Activated T-cell treated with anti-CD3 and anti-CD28 coated beads, Interleukin-2, amount 50 U/mL, for 24 hours (primary cell): ENCODE measurements at regions not wholly inside any gene's neighbourhood (a gene's known extent, or its start where the extent isn't known, plus 50 kb on each side); places are given as distances from the start of the nearest gene placed in this dataset.

Experiments
- DNase-seq: peaks from one replicate; pipeline ENCODE4 v3.0.0-alpha.2; 2020
- H3K27ac Mint-ChIP-seq: 2 replicates; pipeline ENCODE4 v1.8.0; 2020; ENCODE audit warnings: mild to moderate bottlenecking, mixed read lengths
- H3K27me3 Mint-ChIP-seq: 2 replicates; pipeline ENCODE4 v1.8.0; 2020; ENCODE audit warnings: mixed read lengths
- H3K36me3 Mint-ChIP-seq: 2 replicates; pipeline ENCODE4 v1.8.0; 2020; ENCODE audit warnings: low read depth, mixed read lengths
- H3K4me1 Mint-ChIP-seq: 2 replicates; pipeline ENCODE4 v1.8.0; 2020; ENCODE audit warnings: low read depth, mixed read lengths
- H3K4me3 Mint-ChIP-seq: 2 replicates; pipeline ENCODE4 v1.8.0; 2020; ENCODE audit warnings: mild to moderate bottlenecking, moderate library complexity, mixed read lengths
- H3K9me3 Mint-ChIP-seq: 2 replicates; pipeline ENCODE4 v1.8.0; 2020; ENCODE audit warnings: mixed read lengths

DNA sequence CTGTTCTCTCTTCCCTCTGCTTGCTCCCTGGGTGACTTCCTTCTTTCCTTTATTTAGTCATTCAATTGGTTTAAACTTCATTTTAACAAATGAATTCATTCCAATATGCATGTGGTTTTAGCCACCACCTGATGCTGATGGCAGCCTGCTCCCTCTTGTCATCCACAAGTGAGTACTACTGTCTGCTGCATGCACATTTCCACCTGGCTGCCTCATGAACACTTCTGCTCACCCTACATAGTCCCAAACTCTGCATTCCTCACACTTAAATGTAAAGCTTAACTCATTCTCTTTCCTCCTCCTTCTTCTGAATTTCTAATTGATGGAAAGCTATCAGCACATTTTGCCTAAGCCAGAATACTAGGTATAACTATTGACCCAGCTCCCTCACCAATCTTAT is 184.7 kb upstream of the ZNF462 start:
- Mint-ChIP-seq H3K36me3 (no peaks in the 10 kb centered on the region), H3K9me3 (peaks cover 10% of the 10 kb centered on the region), H3K4me3 (no peak overlapping the region), H3K27me3 (no peaks in the 10 kb centered on the region), H3K27ac (no peak overlapping the region), H3K4me1 (no peaks in the 10 kb centered on the region)
- DNase-seq: no peak

DNA sequence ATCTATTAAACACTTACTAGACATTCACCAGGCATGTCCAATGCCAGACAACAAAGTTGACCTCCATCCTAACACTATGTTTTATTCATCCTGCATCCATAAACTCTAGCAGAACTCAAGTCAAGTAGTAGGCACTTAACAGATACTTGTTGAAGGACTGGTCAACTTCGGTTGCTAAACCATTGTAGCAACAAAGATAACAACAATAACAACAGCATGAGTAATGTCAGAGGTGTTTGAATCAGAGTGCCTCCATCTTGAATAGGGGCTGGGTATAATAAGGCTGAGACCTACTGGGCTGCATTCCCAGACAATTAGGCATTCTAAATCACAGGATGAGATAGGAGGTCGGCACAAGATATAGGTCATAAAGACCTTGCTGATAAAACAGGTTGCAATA is 180.5 kb upstream of the ZNF462 start:
- Mint-ChIP-seq H3K4me3 (no peak overlapping the region), H3K4me1 (no peaks in the 10 kb centered on the region), H3K27ac (no peak overlapping the region), H3K36me3 (no peaks in the 10 kb centered on the region), H3K27me3 (no peaks in the 10 kb centered on the region), H3K9me3 (peaks cover 7% of the 10 kb centered on the region)
- no peak for DNase-seq

DNA sequence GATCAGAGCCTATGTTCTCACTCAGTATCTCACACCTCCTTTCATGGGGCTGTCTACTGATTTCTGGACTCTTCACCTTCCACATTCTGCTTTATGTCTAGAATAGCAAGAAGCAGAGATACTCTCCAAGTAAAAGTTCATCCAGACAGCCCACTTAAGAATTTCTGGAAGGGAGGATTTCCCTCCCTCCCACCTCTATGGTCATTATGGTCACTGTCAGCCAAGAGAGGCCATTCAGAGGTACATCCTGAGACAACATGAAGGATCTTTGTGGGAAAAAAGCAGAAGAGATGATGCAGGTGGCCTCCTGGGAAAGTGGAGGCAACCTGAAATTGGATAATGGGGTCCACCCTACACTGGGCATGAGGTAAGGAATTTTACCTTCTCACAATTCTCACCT is 179.5 kb upstream of the ZNF462 start:
- Mint-ChIP-seq H3K4me3 (no peak overlapping the region), H3K27ac (no peak overlapping the region), H3K4me1 (no peaks in the 10 kb centered on the region), H3K9me3 (peaks cover 7% of the 10 kb centered on the region), H3K36me3 (no peaks in the 10 kb centered on the region), H3K27me3 (no peaks in the 10 kb centered on the region)
- no peak for DNase-seq

DNA sequence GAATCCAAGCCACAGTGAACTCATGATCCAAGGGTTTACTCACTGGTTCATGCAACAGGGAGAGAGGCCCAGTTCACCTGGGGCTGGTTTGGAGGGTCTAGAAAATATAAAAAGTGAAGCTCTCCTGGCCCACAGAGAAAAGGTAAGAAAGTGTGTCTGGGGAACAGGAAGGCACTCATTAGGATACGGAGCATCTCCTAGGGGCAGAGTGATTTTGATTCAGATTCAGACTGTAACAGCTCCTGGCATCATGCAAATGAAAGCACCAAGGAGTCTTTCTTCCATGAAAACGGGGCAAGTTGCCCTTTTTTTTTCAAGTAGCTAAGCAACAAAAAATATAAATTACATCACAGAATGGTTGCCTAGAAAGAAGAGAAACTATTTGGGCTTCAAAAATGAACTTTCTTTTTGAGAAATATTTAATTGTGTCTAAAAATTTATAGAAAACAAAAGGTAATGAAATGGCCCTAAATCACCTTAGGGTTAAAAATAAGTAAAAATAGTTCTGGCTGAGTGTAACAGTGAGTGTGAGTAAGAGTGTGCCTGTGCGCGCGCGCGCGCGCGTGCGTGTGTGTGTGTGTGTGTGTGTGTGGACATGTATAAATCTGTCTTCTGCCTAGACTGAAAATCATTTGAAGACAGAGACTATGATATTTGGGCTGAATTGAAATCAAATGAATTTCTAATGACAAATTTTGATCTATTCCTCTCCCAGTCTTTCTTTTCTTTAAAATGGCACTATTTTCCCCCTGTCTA is 177.8 kb upstream of the ZNF462 start:
- no peak overlapping the region for H3K27ac Mint-ChIP-seq
- H3K4me1 Mint-ChIP-seq: no peaks in the 10 kb centered on the region
- H3K9me3 Mint-ChIP-seq: peaks cover 7% of the 10 kb centered on the region
- no peaks in the 10 kb centered on the region for H3K27me3 Mint-ChIP-seq
- no peak overlapping the region for H3K4me3 Mint-ChIP-seq
- DNase-seq: no peak
- no peaks in the 10 kb centered on the region for H3K36me3 Mint-ChIP-seq

DNA sequence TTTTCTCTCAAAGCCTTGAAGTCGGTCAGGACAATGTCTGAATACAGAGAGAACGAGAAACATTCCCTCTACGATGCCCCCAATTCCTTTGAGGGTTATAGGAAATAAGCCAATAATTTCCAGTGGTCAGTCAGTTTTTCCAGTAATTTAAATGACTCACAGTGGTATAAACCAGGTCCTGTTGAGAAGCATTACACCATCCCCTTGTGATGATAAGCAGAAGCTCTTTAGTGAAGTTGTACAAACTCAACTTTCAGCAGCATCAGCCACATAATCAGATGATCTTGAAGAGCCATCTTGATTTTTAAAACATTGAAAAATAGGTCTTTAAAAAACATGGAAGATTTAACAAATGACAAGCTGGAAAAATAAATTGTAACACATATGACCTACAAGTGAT is 173.9 kb upstream of the ZNF462 start:
- Mint-ChIP-seq H3K4me1 (no peaks in the 10 kb centered on the region), H3K36me3 (no peaks in the 10 kb centered on the region), H3K27me3 (no peaks in the 10 kb centered on the region), H3K4me3 (no peak overlapping the region), H3K9me3 (no peaks in the 10 kb centered on the region), H3K27ac (no peak overlapping the region)
- DNase-seq: no peak

DNA sequence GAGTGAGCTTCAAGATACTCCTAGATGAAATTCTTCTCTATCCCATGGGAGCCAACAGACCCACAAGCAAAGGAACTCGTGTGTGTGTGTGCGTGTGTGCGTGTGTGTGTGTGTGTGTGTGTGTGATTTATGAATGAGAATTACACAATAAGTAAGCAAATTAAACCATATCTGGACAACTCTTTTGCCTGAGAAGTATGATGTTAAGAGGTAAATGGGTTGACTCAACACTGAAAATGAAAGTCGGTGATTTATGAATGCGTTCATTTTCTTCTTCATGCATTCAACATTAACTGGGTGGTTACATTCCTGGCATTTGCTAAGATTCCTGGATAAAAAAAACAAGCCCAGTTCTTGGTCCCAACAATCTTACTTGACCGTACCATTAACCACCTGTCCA is 171.3 kb upstream of the ZNF462 start:
- DNase-seq: no peak
- Mint-ChIP-seq H3K27me3 (no peaks in the 10 kb centered on the region), H3K9me3 (no peaks in the 10 kb centered on the region), H3K4me3 (no peak overlapping the region), H3K36me3 (no peaks in the 10 kb centered on the region), H3K27ac (no peak overlapping the region), H3K4me1 (no peaks in the 10 kb centered on the region)

DNA sequence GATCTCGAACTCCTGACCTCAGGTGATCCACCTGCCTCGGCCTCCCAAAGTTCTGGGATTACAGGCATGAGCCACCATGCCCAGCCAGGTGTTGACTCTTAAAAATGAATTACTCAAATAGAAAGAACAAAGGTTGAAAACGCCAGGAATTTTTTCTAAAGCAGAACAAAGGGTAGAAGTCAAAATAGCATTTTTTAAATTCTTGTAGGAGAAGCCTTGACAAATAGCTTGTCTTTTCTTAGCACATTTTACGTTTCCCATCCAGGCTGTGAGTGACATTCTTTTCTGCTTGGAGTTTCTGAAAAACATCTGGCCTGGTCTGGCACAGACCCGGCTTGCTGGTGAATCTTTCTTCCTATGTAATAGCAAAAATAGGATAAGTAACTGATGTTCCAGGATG is 169.4 kb upstream of the ZNF462 start:
- DNase-seq: no peak
- no peaks in the 10 kb centered on the region for H3K27me3 Mint-ChIP-seq
- H3K27ac Mint-ChIP-seq: no peak overlapping the region
- H3K4me1 Mint-ChIP-seq: no peaks in the 10 kb centered on the region
- H3K36me3 Mint-ChIP-seq: no peaks in the 10 kb centered on the region
- H3K4me3 Mint-ChIP-seq: no peak overlapping the region
- no peaks in the 10 kb centered on the region for H3K9me3 Mint-ChIP-seq

DNA sequence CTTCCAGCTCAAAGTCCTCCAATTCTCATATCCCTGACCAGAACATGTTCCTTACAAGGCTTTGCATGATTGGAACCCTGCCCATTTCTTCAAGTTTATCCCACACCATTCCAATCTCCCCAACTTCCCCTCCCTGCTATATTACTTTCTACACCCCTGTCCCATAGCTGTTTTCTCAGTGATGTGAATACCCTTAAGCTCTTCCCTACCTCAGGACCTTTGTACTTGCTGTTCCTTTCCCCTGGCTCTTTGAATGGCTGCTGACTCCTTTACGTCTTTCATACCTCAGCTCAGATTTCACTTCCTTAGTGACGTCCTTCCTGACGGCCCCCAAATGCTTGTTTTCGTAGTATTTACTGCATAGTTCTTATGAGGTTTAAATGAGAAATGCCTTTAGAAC is 166.2 kb upstream of the ZNF462 start:
- H3K4me1 Mint-ChIP-seq: no peaks in the 10 kb centered on the region
- H3K27me3 Mint-ChIP-seq: no peaks in the 10 kb centered on the region
- no peaks in the 10 kb centered on the region for H3K9me3 Mint-ChIP-seq
- H3K36me3 Mint-ChIP-seq: no peaks in the 10 kb centered on the region
- H3K4me3 Mint-ChIP-seq: no peak overlapping the region
- H3K27ac Mint-ChIP-seq: no peak overlapping the region
- DNase-seq: no peak

DNA sequence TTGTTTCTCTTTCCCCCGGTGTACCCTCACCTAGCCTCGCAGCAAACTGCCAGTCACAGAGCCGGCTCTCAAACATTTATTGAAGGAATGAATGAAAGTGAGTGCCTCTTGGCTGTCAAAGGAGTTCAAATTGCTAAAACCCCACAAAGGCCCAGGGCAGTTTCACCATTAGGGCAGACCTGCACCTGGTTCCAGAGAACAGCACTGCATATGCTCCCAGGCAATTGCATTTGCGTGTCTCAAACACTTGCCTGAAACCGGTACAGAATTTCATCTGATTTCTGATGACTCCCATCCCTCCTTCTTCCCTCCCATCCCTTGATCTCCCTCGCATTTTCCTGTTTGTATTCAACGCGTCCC is 165.6 kb upstream of the ZNF462 start:
- no peak for DNase-seq
- no peak overlapping the region for H3K27ac Mint-ChIP-seq
- no peaks in the 10 kb centered on the region for H3K4me1 Mint-ChIP-seq
- H3K4me3 Mint-ChIP-seq: no peak overlapping the region
- H3K27me3 Mint-ChIP-seq: no peaks in the 10 kb centered on the region
- H3K36me3 Mint-ChIP-seq: no peaks in the 10 kb centered on the region
- H3K9me3 Mint-ChIP-seq: no peaks in the 10 kb centered on the region

DNA sequence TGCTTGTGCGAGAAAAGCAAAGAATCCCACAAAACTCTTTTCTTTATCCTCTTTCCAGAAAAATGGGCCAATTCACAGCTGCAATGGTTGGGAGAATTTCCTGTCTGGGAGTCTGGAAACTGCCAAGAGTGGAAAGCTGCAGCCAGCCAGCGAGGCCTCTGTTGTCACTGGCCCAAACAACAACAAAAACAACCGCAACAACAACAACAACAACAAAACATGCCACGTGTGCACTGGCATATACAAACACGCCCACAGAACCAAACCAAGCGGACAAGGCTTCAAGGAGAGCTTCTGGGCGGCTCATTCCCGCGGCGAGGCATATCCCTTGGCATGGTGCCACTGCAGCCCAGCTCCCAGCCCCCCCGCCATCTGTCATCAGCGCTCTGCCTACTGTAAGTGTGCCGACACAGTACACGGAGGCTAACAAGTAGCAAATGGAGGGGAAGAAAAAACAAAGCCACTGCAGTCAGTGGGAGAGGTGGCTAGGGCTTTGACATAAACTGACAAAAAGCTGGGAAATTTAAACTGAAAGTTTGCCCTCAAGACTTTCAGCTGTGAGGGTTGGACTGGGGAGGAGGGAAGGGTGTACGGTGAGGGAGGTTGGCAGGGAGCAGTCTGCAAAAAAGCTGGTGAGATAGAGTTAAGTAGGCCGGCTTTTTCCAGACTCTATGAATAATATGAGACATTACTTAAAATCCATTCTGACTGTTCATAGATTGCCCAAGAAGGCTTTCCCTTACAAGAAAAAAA is 165.0 kb upstream of the ZNF462 start:
- Mint-ChIP-seq H3K9me3 (peaks cover 3% of the 10 kb centered on the region), H3K36me3 (no peaks in the 10 kb centered on the region), H3K27ac (no peak overlapping the region), H3K27me3 (no peaks in the 10 kb centered on the region), H3K4me1 (no peaks in the 10 kb centered on the region), H3K4me3 (no peak overlapping the region)
- DNase-seq: no peak

DNA sequence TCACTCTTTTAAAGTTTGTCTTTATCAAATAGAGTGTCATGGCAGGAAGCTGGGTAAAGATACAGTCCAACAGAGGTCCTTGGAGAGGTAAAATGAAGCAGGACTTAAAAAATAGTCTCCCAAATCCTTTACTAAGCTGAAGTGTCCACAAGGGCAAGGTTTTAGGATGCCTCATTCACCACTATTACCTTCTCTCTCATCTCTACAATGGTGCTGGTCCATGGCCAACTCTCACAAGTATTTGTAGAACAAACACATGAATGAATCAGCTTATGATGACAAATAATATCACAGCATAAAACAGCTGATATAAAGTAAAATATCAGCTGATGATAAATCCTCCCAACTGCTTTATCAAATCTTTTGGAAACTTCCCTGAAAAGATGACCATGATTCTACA is 162.3 kb upstream of the ZNF462 start:
- Mint-ChIP-seq H3K36me3 (no peaks in the 10 kb centered on the region), H3K9me3 (peaks cover 6% of the 10 kb centered on the region), H3K27ac (no peak overlapping the region), H3K4me3 (no peak overlapping the region), H3K27me3 (no peaks in the 10 kb centered on the region), H3K4me1 (no peaks in the 10 kb centered on the region)
- DNase-seq: no peak

DNA sequence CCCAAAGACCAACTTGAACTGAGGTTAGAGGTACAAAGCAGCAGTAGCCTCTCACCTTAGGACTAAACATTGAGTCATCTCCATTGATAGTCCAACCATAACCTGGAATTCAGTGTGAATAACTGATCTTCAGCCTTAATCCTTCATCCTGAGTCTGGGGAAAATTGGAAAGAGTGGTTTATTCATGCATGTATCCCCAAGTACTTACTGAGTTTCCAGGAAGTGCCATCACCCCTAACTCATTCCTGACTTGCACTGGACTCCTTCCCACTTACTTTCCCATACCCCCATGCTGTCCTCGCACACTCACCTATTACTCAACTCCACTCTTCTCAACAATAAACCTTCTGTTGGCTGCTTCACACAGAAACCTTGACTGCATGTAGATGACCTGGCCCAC is 161.4 kb upstream of the ZNF462 start:
- Mint-ChIP-seq H3K36me3 (no peaks in the 10 kb centered on the region), H3K27me3 (no peaks in the 10 kb centered on the region), H3K4me3 (no peak overlapping the region), H3K4me1 (no peaks in the 10 kb centered on the region), H3K9me3 (peaks cover 6% of the 10 kb centered on the region), H3K27ac (no peak overlapping the region)
- no peak for DNase-seq

DNA sequence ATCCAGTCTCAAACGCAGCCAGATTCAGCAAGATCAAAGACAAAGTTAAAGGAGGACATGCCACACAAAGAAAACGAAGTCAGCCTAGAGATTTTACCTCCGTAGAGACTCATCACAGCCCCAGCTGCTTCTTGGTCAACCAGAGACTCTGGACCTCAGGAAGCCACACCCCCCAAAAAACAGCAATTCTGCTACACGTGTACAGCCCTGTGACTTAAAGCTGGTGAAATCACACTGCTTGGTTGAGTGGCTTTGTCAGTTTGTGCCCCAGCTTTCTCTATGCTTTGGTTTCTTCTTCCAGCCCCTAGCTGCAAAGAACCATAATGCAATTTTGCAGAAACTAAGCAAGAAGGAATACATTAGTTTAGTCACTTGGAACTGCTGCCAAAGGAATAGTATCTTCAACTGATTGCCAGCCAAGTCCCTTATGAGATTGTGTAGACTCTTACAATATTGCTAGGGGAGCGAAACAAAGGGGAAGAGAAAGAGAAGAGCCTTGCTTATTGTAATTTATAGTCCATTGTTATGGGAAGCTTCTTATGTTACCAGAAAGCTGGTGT is 158.8 kb upstream of the ZNF462 start:
- H3K36me3 Mint-ChIP-seq: no peaks in the 10 kb centered on the region
- DNase-seq: no peak

DNA sequence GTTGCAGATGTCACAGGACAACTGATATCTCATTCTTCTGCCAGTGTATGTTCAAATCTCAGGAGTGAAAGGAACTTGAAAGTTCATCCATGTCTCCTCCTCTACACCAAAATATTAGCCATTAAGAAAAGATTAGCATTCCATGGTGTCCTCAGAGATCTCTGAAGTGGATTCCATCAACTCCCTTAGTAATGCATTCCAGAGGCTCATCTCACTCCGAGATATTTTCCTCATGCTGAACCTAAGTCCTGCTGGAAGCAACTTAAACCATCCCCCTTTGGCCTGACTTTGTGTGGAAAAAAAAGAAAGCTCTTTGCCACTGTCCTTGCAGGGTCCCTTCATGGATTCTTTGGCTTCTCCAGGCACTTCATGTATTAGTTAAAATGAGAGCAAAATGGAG is 155.7 kb upstream of the ZNF462 start:
- Mint-ChIP-seq H3K4me1 (no peaks in the 10 kb centered on the region), H3K27me3 (no peaks in the 10 kb centered on the region), H3K27ac (no peak overlapping the region), H3K4me3 (no peak overlapping the region), H3K36me3 (no peaks in the 10 kb centered on the region), H3K9me3 (peaks cover 9% of the 10 kb centered on the region)
- no peak for DNase-seq

More for the DNA sequence above, 158.8 kb upstream of the ZNF462 start:
- H3K9me3 Mint-ChIP-seq: peaks cover 9% of the 10 kb centered on the region
- no peaks in the 10 kb centered on the region for H3K27me3 Mint-ChIP-seq
- H3K4me1 Mint-ChIP-seq: no peaks in the 10 kb centered on the region
- no peak overlapping the region for H3K27ac Mint-ChIP-seq
- H3K4me3 Mint-ChIP-seq: no peak overlapping the region

DNA sequence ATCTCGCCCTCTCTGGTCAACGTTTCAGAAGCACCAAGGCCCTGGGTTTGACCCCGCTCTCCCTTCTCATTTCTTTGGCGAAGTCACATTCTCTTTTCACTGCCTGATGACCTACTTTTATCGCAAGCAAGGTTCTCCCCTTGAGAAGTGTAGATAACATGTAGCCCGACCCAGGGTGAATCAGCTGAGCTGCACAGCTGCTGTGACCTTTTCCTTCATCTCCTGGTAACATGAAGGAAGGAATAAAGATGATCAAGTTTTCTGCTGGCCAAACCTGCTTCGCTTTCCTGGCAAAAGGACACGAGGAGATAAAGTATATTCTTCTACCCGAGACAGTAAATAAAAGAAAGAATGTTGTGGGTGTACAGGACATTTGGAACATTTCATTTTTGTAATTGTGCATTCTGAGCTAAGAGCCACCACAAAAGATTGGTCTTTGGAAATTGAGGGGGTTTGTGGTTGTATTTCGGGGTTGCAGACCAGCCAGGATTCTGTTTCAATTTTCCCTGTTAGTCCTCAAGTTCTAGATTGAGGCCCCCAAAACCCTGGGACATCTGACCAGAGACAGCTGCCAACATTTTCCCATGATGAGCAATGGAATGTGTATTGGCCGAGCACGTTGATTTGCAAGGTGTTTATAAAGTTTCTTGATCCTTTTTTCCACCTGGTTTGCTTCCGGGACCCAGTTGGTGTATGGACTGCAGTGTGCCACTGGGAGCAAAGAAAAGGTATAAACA is 155.1 kb upstream of the ZNF462 start:
- H3K9me3 Mint-ChIP-seq: peaks cover 6% of the 10 kb centered on the region
- H3K27ac Mint-ChIP-seq: no peak overlapping the region
- no peaks in the 10 kb centered on the region for H3K4me1 Mint-ChIP-seq
- no peaks in the 10 kb centered on the region for H3K27me3 Mint-ChIP-seq
- no peak overlapping the region for H3K4me3 Mint-ChIP-seq
- no peak for DNase-seq
- no peaks in the 10 kb centered on the region for H3K36me3 Mint-ChIP-seq
